Endothelial cell of umbilical vein (primary cell): ENCODE measurements at regions not wholly inside any gene's neighbourhood (a gene's known extent, or its start where the extent isn't known, plus 50 kb on each side); places are given as distances from the start of the nearest gene placed in this dataset.

Experiments used
- BruUV-seq: library from RNA; stranded (reverse); fragments of 400-500 nt; replicated peaks from 2 replicates; lab custom pipeline; 2021; lab: Mats Ljungman, UMichigan
- CTCF ChIA-PET: fragments of 300-600, 350-600 bp; sonication (Branson Sonifier 250); formaldehyde crosslinking; loops from one replicate; lab custom pipeline; 2021; ENCODE audit warnings: antibody characterized with exemption, inconsistent platforms; lab: Charles Lee
- POLR2A ChIA-PET: fragments of 300-600, 350-600 bp; sonication (Branson Sonifier 250); formaldehyde crosslinking; loops from one replicate; lab custom pipeline; 2021; ENCODE audit warnings: antibody characterized with exemption, inconsistent platforms; lab: Charles Lee
- DNase-seq: peaks from one replicate; pipeline ENCODE4 v3.0.0-alpha.2; 2011; ENCODE audit warnings: low read depth, low spot score
- FAIRE-seq: peaks from 2 replicates; lab custom pipeline; 2011; peaks lifted over from hg19 to GRCh38; lab: Jason Lieb, UNC
- H2AFZ ChIP-seq: 2 replicates; pipeline ENCODE4 v1.6.0; 2012; ENCODE audit warnings: low read depth, low read length, control low read depth, inconsistent platforms
- H3K27ac ChIP-seq: 2 replicates; pipeline ENCODE4 v1.5.1; 2011; ENCODE audit warnings: low read depth, mild to moderate bottlenecking, control low read depth, low read length, moderate library complexity; ENCODE audit not compliant: insufficient read depth
- H3K27me3 ChIP-seq, 2 experiments: 2 replicates each; pipeline versions ENCODE4 v1.6.0 to v1.6.1; 2011; ENCODE audit warnings: low read length in 2 of 2, mixed read lengths in 1 of 2; ENCODE audit not compliant: control insufficient read depth in 2 of 2, insufficient read depth in 2 of 2
- H3K36me3 ChIP-seq, 2 experiments: 2 replicates in 1 of 2; 3 replicates in 1 of 2; pipeline ENCODE4 v1.5.1; 2011; ENCODE audit warnings: low read length in 2 of 2, mild to moderate bottlenecking in 1 of 2, moderate library complexity in 1 of 2; ENCODE audit not compliant: control insufficient read depth in 2 of 2, insufficient read depth in 2 of 2; ENCODE audit errors: extremely low read depth in 1 of 2
- H3K4me1 ChIP-seq: 3 replicates; pipeline ENCODE4 v1.5.1; 2011; ENCODE audit warnings: mild to moderate bottlenecking, low read length; ENCODE audit not compliant: control insufficient read depth, insufficient read depth; ENCODE audit errors: extremely low read depth
- H3K4me2 ChIP-seq: 2 replicates; pipeline ENCODE4 v1.6.1; 2011; ENCODE audit warnings: low read length, control low read depth, mixed read lengths; ENCODE audit not compliant: insufficient read depth
- H3K4me3 ChIP-seq, 3 experiments: fragments of 200-600 bp in 1 of 3; sonication (generic), shearing (Covaris generic) in 1 of 3; replicated peaks in 1 of 3; 2 replicates each; pipeline ENCODE4 v1.5.1; 2011 to 2016; ENCODE audit warnings: control low read depth in 3 of 3, low read length in 3 of 3, mild to moderate bottlenecking in 2 of 3, inconsistent platforms in 1 of 3, low read depth in 1 of 3, moderate library complexity in 1 of 3; ENCODE audit not compliant: insufficient read depth in 1 of 3
- H3K79me2 ChIP-seq: 2 replicates; pipeline ENCODE4 v1.6.0; 2012; ENCODE audit warnings: low read length, inconsistent platforms; ENCODE audit not compliant: control insufficient read depth, insufficient read depth
- H3K9ac ChIP-seq: replicated peaks from 2 replicates; pipeline ENCODE3; 2011; ENCODE audit warnings: low read length, control low read depth; ENCODE audit not compliant: insufficient read depth; ENCODE audit errors: extremely low read depth
- H3K9me1 ChIP-seq: replicated peaks from 3 replicates; pipeline ENCODE4 v1.6.0; 2011; ENCODE audit warnings: mild to moderate bottlenecking, low read length; ENCODE audit not compliant: control insufficient read depth, insufficient read depth; ENCODE audit errors: extremely low read depth
- H3K9me3 ChIP-seq: replicated peaks from 2 replicates; pipeline ENCODE4 v1.5.1; 2012; ENCODE audit warnings: low read length, inconsistent platforms; ENCODE audit not compliant: control insufficient read depth, insufficient read depth
- H4K20me1 ChIP-seq: replicated peaks from 2 replicates; pipeline ENCODE3; 2011; ENCODE audit warnings: mild to moderate bottlenecking, low read length; ENCODE audit not compliant: control insufficient read depth, insufficient read depth; ENCODE audit errors: extremely low read depth
- EZH2 ChIP-seq: IDR thresholded peaks from 2 replicates; pipeline ENCODE4 v1.6.1; 2012; ENCODE audit warnings: borderline replicate concordance, low read depth, mild to moderate bottlenecking, moderate library complexity, low read length, inconsistent platforms; ENCODE audit not compliant: severe bottlenecking
- FOS ChIP-seq: IDR thresholded peaks from 2 replicates; pipeline ENCODE4 v1.6.1; 2011; ENCODE audit warnings: mild to moderate bottlenecking, low read length, moderate library complexity, borderline replicate concordance; ENCODE audit not compliant: insufficient read depth
- GATA2 ChIP-seq: IDR thresholded peaks from 2 replicates; pipeline ENCODE4 v1.7.0; 2011; ENCODE audit warnings: low read depth, mild to moderate bottlenecking, moderate library complexity, mixed read lengths, low read length; ENCODE audit not compliant: insufficient read length, insufficient read depth
- JUN ChIP-seq: IDR thresholded peaks from 2 replicates; pipeline ENCODE4 v1.6.1; 2011; ENCODE audit warnings: borderline replicate concordance, low read depth; ENCODE audit not compliant: insufficient read length, insufficient read depth
- MYC ChIP-seq: IDR thresholded peaks from one replicate; pipeline ENCODE4 v1.6.1; 2011; ENCODE audit warnings: mild to moderate bottlenecking, low read depth, low read length
- POLR2A ChIP-seq: IDR thresholded peaks from 2 replicates; pipeline ENCODE4 v1.6.1; 2012; ENCODE audit warnings: low read depth, mild to moderate bottlenecking, control low read depth, low read length
- POLR2AphosphoS5 ChIP-seq: IDR thresholded peaks from 2 replicates; pipeline ENCODE4 v1.6.1; 2012; ENCODE audit warnings: low read depth, mild to moderate bottlenecking, control low read depth, low read length, moderate library complexity; ENCODE audit not compliant: insufficient read depth
- dilution Hi-C: fragments of 300-500 bp; cut with MboI; formaldehyde crosslinking; loops from one replicate; pipeline ENCODE4 v1.15.0; 2019; ENCODE audit warnings: low sequenced_read_pairs; ENCODE audit not compliant: extremely low pct_ligation_motif_present
- intact Hi-C: fragments of 100-400 bp; cut with micrococcal nuclease; formaldehyde crosslinking; loops from one replicate; pipeline ENCODE4 v1.10.0; 2022
- TF ChIP-seq, protein P1 (sequence below): IDR thresholded peaks from 2 replicates; pipeline ENCODE4 v1.6.1; 2011; ENCODE audit not compliant: insufficient read depth, insufficient read length
- TF ChIP-seq, protein P2 (sequence below), 2 donors: IDR thresholded peaks; 1 replicate in 1 of 2; 2 replicates in 1 of 2; pipeline ENCODE4 v1.5.1; 2011; ENCODE audit warnings: low read length in 2 of 2, mild to moderate bottlenecking in 2 of 2, moderate library complexity in 2 of 2, control low read depth in 1 of 2, inconsistent platforms in 1 of 2, low read depth in 1 of 2; ENCODE audit not compliant: insufficient read depth in 1 of 2; ENCODE audit errors: extremely low read depth in 1 of 2

DNA sequence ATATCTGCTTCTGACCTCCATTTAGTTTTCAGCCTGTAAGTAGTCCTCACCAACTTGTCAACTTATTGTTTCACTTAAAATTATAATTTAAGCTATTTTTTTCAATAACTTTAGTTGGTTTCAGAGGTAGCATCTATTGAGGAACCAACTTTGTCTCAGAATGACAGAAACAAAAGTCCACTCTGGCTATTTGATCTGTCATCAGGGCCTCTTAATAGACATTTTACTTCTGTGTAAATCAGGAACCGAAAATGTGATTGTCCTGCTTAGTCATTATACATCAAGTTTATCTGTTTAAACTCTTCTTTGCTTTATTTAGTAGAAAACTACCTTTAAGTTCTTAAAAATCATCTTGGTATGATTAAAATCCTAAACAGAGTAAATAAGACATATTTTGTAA is 820.8 kb upstream of the EDIL3 start:
- Histone ChIP-seq H3K9ac (no peak overlapping the region), H3K4me1 (no peaks in the 10 kb centered on the region), H3K9me3 (no peaks in the 10 kb centered on the region), H2AFZ (no peak overlapping the region), H3K27ac (no peak overlapping the region), H3K79me2 (no peaks in the 10 kb centered on the region), H3K36me3 (no peaks in the 10 kb centered on the region), H3K4me3 (no peak overlapping the region), H3K9me1 (no peaks in the 10 kb centered on the region), H4K20me1 (no peaks in the 10 kb centered on the region), H3K27me3 (no peaks in the 10 kb centered on the region), H3K4me2 (no peak overlapping the region)
- FAIRE-seq (no peak), DNase-seq (no peak)
- no TSS peak for BruUV-seq
- intact Hi-C loops (no loop called here), dilution Hi-C loops (no loop called here)
- ChIA-PET POLR2A (no interaction called here), CTCF (no interaction called here)
- TF ChIP-seq JUN (no peak), GATA2 (no peak), POLR2AphosphoS5 (no peak), FOS (no peak), MYC (no peak), POLR2A (no peak), EZH2 (no peak)
- TF ChIP-seq, protein P1, sequence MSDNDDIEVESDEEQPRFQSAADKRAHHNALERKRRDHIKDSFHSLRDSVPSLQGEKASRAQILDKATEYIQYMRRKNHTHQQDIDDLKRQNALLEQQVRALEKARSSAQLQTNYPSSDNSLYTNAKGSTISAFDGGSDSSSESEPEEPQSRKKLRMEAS = no peak
- TF ChIP-seq, protein P2, sequence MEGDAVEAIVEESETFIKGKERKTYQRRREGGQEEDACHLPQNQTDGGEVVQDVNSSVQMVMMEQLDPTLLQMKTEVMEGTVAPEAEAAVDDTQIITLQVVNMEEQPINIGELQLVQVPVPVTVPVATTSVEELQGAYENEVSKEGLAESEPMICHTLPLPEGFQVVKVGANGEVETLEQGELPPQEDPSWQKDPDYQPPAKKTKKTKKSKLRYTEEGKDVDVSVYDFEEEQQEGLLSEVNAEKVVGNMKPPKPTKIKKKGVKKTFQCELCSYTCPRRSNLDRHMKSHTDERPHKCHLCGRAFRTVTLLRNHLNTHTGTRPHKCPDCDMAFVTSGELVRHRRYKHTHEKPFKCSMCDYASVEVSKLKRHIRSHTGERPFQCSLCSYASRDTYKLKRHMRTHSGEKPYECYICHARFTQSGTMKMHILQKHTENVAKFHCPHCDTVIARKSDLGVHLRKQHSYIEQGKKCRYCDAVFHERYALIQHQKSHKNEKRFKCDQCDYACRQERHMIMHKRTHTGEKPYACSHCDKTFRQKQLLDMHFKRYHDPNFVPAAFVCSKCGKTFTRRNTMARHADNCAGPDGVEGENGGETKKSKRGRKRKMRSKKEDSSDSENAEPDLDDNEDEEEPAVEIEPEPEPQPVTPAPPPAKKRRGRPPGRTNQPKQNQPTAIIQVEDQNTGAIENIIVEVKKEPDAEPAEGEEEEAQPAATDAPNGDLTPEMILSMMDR (IDR thresholded peaks at IDR 0.05; ENCODE audit: extremely low read depth in 1 of 2, insufficient read depth in 1 of 2, low read depth in 1 of 2, low read length in 2 of 2) = no peak
